ENCODE measurements at regions not wholly inside any gene's neighbourhood (a gene's known extent, or its start where the extent isn't known, plus 50 kb on each side); places are given as distances from the start of the nearest gene placed in this dataset.
"Not testable (repeated sequence)": the region's sequence is repeated elsewhere in the genome, so short reads cannot be mapped to it uniquely, and the experiment has no call there.

DNA sequence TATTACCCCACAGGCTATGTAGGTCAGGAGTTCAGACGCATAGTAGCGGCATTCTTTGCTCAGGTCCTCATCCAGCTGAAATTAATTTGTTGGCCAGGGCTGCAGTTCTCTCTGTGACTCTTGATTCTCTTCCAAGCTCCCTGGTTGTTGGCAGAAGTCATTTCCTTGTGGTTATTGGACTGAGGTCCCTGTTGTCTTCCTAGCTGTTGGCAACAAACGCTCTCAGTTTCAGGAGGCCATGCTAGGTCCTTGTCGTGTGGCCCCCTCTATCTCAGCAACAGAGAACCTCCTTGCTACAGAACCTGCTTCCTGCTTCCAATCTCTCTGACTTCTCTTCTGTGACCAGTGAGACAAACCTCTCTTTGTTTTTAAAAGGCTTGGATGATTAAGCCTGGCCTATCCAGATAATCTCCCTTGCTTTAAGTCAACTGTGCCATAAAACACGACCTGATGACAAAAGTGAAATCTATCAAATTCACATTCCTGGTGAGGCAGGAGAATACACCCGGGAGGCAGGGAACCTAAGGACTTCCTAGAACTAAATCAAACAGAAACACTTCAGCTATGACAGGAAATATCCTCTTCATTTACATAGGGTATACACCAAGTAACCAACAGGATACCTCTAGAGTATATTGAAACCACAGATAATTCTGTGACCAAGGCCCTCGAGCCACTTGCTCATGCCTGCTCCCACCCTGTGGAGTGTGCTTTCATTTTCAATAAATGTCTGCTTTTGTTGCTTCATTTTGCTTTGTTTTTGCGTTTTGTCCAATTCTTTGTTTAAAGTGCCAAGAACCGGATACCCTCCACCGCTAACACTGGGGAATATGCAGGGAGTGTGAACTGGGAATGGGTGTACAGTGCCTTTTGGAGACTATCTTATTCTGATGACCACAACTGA lies 196.0 kb downstream of the BTBD3 start:
- TF ChIP-seq PPARA (CRISPR knock-in tag; IDR thresholded peaks at IDR 0.05; ENCODE audit: borderline replicate concordance) (no peak), CSDC2 (CRISPR knock-in tag; IDR thresholded peaks at IDR 0.05) (no peak), BACH2 (CRISPR knock-in tag; IDR thresholded peaks at IDR 0.05; ENCODE audit: borderline replicate concordance) (no peak), TOX (CRISPR knock-in tag; IDR thresholded peaks at IDR 0.05; ENCODE audit: borderline replicate concordance) (no peak), SNAI2 (CRISPR knock-in tag; IDR thresholded peaks at IDR 0.05) (no peak), GLIS3 (CRISPR knock-in tag; IDR thresholded peaks at IDR 0.05) (no peak), ZFP3 (CRISPR knock-in tag; IDR thresholded peaks at IDR 0.05) (no peak), ZC3H10 (CRISPR knock-in tag; IDR thresholded peaks at IDR 0.05) (no peak), ZNF565 (CRISPR knock-in tag; conservative IDR thresholded peaks at IDR 0.05; ENCODE audit: low read depth) (no peak), ESRRG (CRISPR knock-in tag; IDR thresholded peaks at IDR 0.05) (no peak), ZNF70 (CRISPR knock-in tag; IDR thresholded peaks at IDR 0.05) (no peak), OSR1 (CRISPR knock-in tag; IDR thresholded peaks at IDR 0.05) (no peak), ZFP30 (CRISPR knock-in tag; IDR thresholded peaks at IDR 0.05) (no peak), ISL1 (CRISPR knock-in tag; IDR thresholded peaks at IDR 0.05) (no peak)
- TF ChIP-seq, protein P1, sequence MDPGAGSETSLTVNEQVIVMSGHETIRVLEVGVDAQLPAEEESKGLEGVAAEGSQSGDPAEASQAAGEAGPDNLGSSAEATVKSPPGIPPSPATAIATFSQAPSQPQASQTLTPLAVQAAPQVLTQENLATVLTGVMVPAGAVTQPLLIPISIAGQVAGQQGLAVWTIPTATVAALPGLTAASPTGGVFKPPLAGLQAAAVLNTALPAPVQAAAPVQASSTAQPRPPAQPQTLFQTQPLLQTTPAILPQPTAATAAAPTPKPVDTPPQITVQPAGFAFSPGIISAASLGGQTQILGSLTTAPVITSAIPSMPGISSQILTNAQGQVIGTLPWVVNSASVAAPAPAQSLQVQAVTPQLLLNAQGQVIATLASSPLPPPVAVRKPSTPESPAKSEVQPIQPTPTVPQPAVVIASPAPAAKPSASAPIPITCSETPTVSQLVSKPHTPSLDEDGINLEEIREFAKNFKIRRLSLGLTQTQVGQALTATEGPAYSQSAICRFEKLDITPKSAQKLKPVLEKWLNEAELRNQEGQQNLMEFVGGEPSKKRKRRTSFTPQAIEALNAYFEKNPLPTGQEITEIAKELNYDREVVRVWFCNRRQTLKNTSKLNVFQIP (CRISPR knock-in tag; IDR thresholded peaks at IDR 0.05; ENCODE audit: borderline replicate concordance, low read depth) = no peak
- TF ChIP-seq, protein P2, sequence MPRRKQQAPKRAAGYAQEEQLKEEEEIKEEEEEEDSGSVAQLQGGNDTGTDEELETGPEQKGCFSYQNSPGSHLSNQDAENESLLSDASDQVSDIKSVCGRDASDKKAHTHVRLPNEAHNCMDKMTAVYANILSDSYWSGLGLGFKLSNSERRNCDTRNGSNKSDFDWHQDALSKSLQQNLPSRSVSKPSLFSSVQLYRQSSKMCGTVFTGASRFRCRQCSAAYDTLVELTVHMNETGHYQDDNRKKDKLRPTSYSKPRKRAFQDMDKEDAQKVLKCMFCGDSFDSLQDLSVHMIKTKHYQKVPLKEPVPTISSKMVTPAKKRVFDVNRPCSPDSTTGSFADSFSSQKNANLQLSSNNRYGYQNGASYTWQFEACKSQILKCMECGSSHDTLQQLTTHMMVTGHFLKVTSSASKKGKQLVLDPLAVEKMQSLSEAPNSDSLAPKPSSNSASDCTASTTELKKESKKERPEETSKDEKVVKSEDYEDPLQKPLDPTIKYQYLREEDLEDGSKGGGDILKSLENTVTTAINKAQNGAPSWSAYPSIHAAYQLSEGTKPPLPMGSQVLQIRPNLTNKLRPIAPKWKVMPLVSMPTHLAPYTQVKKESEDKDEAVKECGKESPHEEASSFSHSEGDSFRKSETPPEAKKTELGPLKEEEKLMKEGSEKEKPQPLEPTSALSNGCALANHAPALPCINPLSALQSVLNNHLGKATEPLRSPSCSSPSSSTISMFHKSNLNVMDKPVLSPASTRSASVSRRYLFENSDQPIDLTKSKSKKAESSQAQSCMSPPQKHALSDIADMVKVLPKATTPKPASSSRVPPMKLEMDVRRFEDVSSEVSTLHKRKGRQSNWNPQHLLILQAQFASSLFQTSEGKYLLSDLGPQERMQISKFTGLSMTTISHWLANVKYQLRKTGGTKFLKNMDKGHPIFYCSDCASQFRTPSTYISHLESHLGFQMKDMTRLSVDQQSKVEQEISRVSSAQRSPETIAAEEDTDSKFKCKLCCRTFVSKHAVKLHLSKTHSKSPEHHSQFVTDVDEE (CRISPR knock-in tag; IDR thresholded peaks at IDR 0.05) = no peak
- ATAC-seq = no peak

DNA sequence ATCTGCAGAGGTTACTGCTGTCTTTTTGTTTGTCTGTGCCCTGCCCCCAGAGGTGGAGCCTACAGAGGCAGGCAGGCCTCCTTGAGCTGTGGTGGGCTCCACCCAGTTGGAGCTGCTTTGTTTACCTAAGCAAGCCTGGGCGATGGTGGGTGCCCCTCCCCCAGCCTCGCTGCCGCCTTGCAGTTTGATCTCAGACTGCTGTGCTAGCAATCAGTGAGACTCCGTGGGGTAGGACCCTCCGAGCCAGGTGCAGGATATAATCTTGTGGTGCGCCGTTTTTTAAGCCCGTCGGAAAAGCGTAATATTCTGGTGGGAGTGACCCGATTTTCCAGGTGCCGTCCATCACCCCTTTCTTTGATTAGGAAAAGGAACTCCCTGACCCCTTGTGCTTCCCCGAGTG lies 211.4 kb downstream of the BTBD3 start:
- ATAC-seq = not testable (repeated sequence)

DNA sequence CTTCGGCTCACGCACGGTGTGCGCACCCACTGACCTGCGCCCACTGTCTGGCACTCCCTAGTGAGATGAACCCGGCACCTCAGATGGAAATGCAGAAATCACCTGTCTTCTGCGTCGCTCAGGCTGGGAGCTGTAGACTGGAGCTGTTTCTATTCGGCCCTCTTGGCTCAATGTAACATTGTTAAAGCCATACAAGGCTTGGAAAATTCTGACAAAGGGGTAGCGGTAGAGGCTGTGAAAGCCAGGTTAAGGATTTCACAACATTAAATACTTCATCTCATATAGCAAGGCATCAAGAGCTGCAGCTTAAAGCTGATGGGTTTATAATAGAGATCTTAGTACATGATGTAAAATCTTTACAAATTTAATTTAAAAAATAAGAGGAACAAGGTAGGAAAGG lies 211.8 kb downstream of the BTBD3 start:
- not testable (repeated sequence) for ATAC-seq

DNA sequence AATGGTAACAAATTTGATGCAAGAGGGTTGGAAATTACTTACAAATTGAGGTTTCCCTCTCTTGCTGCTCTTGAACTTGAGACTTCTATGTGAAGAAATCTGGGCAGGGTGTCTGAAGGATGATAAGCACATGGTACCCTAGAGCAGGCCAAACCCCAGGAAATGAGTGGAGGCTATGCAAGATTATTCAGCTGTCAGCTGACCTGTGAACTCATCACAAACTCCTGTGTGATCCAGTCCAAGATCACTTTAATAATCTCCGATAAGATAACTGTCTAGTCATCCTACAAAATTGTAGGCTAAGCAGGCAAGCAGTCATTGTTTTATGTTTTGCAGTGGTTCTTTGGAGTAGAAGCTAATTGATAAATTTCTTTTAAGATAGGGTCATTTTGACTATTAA lies 213.1 kb downstream of the BTBD3 start:
- no peak for ATAC-seq
- TF ChIP-seq ISL1 (CRISPR knock-in tag; IDR thresholded peaks at IDR 0.05) (no peak), SNAI2 (CRISPR knock-in tag; IDR thresholded peaks at IDR 0.05) (no peak), PPARA (CRISPR knock-in tag; IDR thresholded peaks at IDR 0.05; ENCODE audit: borderline replicate concordance) (no peak), ZC3H10 (CRISPR knock-in tag; IDR thresholded peaks at IDR 0.05) (no peak), OSR1 (CRISPR knock-in tag; IDR thresholded peaks at IDR 0.05) (no peak), ARNTL (CRISPR knock-in tag; IDR thresholded peaks at IDR 0.05; ENCODE audit: borderline replicate concordance, low read depth) (no peak), ZNF565 (CRISPR knock-in tag; conservative IDR thresholded peaks at IDR 0.05; ENCODE audit: low read depth) (no peak), ZFP3 (CRISPR knock-in tag; IDR thresholded peaks at IDR 0.05) (no peak)
- TF ChIP-seq, protein P3, sequence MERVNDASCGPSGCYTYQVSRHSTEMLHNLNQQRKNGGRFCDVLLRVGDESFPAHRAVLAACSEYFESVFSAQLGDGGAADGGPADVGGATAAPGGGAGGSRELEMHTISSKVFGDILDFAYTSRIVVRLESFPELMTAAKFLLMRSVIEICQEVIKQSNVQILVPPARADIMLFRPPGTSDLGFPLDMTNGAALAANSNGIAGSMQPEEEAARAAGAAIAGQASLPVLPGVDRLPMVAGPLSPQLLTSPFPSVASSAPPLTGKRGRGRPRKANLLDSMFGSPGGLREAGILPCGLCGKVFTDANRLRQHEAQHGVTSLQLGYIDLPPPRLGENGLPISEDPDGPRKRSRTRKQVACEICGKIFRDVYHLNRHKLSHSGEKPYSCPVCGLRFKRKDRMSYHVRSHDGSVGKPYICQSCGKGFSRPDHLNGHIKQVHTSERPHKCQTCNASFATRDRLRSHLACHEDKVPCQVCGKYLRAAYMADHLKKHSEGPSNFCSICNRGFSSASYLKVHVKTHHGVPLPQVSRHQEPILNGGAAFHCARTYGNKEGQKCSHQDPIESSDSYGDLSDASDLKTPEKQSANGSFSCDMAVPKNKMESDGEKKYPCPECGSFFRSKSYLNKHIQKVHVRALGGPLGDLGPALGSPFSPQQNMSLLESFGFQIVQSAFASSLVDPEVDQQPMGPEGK (CRISPR knock-in tag; IDR thresholded peaks at IDR 0.05; ENCODE audit: borderline replicate concordance) = no peak
- TF ChIP-seq, protein P4, sequence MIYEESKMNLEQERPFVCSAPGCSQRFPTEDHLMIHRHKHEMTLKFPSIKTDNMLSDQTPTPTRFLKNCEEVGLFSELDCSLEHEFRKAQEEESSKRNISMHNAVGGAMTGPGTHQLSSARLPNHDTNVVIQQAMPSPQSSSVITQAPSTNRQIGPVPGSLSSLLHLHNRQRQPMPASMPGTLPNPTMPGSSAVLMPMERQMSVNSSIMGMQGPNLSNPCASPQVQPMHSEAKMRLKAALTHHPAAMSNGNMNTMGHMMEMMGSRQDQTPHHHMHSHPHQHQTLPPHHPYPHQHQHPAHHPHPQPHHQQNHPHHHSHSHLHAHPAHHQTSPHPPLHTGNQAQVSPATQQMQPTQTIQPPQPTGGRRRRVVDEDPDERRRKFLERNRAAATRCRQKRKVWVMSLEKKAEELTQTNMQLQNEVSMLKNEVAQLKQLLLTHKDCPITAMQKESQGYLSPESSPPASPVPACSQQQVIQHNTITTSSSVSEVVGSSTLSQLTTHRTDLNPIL (CRISPR knock-in tag; IDR thresholded peaks at IDR 0.05; ENCODE audit: low read depth) = no peak
- TF ChIP-seq, protein P1 (CRISPR knock-in tag; IDR thresholded peaks at IDR 0.05; ENCODE audit: borderline replicate concordance, low read depth) = no peak
